DND-41 (cell line): ENCODE measurements at regions not wholly inside any gene's neighbourhood (a gene's known extent, or its start where the extent isn't known, plus 50 kb on each side); places are given as distances from the start of the nearest gene placed in this dataset.

Experiments
- EZH2 ChIP-seq: IDR thresholded peaks from 3 replicates; pipeline ENCODE4 v1.6.1; 2012; ENCODE audit warnings: borderline replicate concordance, low read depth, mild to moderate bottlenecking, moderate library complexity, low read length, inconsistent platforms; ENCODE audit not compliant: severe bottlenecking
- TF ChIP-seq, protein P1 (sequence below): IDR thresholded peaks from 2 replicates; pipeline ENCODE4 v1.5.1; 2012; ENCODE audit warnings: borderline replicate concordance, low read length, moderate library complexity, mild to moderate bottlenecking; ENCODE audit not compliant: poor library complexity, severe bottlenecking; ENCODE audit errors: extremely low read depth

DNA sequence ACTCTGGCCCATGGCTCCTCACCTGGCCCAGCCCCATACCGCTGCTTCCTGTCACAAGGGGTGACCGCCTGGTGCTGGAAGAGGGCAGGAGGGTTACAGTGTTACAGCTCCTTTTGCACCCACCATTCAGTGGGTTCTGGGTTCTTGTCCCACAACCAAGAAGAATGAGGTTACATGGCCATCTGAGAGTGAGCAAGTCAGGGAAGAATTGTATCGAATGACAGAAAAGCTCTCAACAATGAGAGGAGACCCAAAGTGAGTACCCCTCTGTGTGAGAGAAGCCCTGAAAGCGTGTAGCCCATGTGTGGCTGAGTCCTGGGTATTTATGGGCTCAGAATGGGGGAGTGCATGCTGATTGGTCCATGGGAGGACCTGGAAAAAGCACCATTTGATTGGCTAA lies 888.5 kb downstream of the ADGRL2 start:
- TF ChIP-seq, protein P1, sequence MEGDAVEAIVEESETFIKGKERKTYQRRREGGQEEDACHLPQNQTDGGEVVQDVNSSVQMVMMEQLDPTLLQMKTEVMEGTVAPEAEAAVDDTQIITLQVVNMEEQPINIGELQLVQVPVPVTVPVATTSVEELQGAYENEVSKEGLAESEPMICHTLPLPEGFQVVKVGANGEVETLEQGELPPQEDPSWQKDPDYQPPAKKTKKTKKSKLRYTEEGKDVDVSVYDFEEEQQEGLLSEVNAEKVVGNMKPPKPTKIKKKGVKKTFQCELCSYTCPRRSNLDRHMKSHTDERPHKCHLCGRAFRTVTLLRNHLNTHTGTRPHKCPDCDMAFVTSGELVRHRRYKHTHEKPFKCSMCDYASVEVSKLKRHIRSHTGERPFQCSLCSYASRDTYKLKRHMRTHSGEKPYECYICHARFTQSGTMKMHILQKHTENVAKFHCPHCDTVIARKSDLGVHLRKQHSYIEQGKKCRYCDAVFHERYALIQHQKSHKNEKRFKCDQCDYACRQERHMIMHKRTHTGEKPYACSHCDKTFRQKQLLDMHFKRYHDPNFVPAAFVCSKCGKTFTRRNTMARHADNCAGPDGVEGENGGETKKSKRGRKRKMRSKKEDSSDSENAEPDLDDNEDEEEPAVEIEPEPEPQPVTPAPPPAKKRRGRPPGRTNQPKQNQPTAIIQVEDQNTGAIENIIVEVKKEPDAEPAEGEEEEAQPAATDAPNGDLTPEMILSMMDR, result no peak
- no peak for TF ChIP-seq EZH2
